GM12864 (cell line): ENCODE measurements at regions not wholly inside any gene's neighbourhood (a gene's known extent, or its start where the extent isn't known, plus 50 kb on each side); places are given as distances from the start of the nearest gene placed in this dataset.

ENCODE experiments used
- DNase-seq: peaks from one replicate; pipeline ENCODE4 v3.0.0-alpha.2; 2011; ENCODE audit warnings: low read depth
- H3K4me3 ChIP-seq: 2 replicates; pipeline ENCODE4 v1.5.1; 2011; ENCODE audit warnings: mild to moderate bottlenecking, low read depth, low read length, control low read depth
- TF ChIP-seq, protein P1 (sequence below): IDR thresholded peaks from 2 replicates; pipeline ENCODE4 v1.5.1; 2011; ENCODE audit warnings: low read depth, mild to moderate bottlenecking, moderate library complexity, low read length, control low read depth, inconsistent platforms; ENCODE audit errors: missing control alignments

DNA sequence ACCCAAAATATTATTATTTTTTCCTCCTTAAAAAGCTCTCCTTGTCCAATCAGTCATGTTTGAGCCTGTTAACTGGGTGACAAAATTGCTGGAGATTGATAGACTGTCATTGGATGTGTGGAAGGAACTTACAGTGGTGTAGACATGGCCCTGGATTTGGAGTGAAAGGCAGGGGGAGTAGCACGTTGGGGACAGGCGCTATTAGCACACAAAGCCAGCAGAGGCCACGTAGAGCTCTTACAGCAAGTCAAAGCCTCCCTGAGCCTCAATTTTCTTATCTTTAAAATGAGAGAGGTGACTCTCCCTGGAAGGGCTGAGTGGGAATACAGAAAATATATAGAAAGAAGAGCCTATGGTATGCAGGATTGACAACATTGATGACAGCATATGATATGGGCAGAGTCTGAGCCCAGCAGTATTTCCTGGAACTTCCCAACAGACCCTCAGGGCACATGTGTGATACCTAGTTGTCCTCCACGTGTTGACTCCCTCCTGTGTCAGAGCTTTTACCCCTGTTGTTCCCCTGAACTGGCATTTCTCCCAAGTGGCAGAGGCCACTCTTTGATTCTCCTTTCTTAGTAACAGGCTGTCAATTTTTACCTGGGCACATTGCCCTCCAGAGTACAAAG lies 504.9 kb downstream of the VRK1 start:
- no peak for DNase-seq
- no peak overlapping the region for H3K4me3 ChIP-seq
- TF ChIP-seq, protein P1, sequence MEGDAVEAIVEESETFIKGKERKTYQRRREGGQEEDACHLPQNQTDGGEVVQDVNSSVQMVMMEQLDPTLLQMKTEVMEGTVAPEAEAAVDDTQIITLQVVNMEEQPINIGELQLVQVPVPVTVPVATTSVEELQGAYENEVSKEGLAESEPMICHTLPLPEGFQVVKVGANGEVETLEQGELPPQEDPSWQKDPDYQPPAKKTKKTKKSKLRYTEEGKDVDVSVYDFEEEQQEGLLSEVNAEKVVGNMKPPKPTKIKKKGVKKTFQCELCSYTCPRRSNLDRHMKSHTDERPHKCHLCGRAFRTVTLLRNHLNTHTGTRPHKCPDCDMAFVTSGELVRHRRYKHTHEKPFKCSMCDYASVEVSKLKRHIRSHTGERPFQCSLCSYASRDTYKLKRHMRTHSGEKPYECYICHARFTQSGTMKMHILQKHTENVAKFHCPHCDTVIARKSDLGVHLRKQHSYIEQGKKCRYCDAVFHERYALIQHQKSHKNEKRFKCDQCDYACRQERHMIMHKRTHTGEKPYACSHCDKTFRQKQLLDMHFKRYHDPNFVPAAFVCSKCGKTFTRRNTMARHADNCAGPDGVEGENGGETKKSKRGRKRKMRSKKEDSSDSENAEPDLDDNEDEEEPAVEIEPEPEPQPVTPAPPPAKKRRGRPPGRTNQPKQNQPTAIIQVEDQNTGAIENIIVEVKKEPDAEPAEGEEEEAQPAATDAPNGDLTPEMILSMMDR = no peak

DNA sequence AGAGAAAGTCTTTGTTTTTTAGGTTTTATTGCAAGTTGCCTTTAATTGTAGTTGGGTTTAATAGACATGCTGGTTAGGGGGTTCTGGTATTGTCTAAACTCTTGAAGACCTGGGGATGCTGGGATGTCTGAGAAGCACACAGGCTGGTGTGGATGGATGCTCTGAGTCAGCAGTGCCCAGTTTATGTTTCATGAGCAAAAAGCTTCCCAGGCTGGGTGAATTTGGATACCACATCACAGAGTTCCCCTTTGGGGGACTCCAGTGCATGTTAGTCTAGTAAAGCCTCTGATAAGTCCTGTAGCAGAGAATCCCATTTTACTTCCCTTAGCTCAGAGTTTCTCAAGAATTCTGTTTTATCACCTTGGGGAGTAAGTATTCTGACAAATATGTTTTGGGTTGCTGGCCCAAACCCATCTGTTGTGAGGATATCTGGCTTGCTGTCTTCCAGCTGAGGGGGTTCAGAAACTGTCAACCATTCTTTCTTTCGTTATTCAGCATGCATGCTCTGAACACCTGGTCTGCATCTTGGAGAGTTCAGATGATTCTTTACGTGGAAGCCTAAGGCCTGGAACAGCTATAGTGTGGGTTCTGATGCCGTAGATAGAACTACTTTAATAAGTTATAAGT lies 509.1 kb downstream of the VRK1 start:
- TF ChIP-seq, protein P1 = no peak
- no peak overlapping the region for H3K4me3 ChIP-seq
- peak; percentile 49 for DNase-seq

DNA sequence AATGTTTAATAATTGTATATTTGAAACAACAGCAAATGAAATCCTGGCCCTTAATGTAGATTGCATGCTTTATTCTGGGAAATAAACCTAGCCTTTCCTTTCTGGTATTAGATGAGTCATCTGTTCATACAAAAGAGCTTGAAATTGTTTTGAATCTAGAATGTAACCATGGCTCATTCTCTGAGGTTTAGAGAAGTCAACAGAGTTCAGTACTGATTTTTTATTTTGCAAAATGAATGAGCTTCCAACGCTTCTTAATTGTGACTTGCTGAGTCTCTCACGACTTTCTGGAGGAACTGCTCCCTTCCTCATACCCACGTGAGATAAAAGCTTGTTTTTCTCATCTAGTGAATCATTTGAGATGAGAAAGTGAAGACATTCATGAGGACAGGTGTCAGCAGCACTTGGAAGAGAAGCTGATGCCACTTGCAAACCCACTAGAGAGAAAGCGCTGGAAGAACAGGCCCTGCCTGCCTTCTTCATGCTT lies 509.6 kb downstream of the VRK1 start:
- no peak overlapping the region for H3K4me3 ChIP-seq
- TF ChIP-seq, protein P1 = no peak
- DNase-seq = peak; percentile 57

DNA sequence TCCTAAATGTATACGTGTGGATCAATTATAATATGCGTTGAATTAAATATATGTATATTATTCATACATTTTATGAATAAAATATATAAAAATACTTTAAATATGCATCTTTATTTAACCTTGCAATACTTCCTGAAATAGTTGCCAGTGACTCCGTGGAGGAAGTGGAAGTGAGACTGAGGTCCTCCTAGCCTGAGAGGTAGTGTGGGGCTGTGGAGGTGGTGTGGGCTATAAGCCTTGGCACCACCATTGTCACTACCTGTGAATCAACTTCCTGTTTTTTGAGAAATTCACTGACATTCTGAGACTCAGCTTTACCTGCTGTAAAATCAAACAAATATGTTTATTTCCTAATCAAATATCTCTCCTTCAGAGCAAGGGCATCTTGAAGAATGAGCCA lies 514.2 kb downstream of the VRK1 start:
- DNase-seq = no peak
- TF ChIP-seq, protein P1 = no peak
- H3K4me3 ChIP-seq = no peak overlapping the region

DNA sequence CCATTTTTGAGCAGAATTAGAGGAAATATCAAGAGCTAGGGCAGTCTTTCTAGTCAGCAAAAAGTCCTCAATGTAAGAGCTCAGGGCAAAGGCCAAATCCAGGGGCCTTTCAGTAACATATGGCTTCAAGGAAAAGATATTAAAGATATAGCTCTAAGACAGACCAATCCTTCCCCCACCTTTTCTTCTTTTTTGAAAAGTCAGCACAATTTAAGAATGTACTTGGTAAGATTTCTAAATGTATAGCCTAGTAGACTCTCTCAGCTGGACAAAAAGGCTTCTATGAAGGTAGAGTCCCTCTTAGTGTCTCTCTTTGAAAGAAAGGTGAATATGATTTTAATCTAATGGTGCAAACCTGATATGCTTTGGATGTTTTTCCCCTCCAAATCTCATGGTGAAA lies 515.7 kb downstream of the VRK1 start:
- DNase-seq = no peak
- H3K4me3 ChIP-seq = no peak overlapping the region
- TF ChIP-seq, protein P1 = no peak

DNA sequence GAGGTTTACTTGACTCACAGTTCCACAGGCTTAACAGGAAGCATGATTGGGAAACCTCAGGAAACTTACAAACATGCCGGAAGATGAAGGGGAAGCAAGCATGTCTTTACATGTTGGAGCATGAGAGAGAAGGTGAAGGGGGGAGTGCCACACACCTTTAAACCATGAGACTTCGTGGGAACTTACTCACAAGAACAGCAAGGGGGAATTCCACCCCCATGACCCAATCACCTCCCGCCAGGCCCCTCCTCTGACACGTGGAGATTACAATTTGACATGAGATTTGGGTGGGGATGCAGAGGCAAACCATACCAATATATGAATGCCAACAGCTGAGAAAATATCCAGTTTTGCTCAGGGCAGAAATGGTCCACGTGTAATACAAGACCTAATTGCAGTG lies 518.6 kb downstream of the VRK1 start:
- TF ChIP-seq, protein P1 = no peak
- no peak for DNase-seq
- H3K4me3 ChIP-seq = no peak overlapping the region

DNA sequence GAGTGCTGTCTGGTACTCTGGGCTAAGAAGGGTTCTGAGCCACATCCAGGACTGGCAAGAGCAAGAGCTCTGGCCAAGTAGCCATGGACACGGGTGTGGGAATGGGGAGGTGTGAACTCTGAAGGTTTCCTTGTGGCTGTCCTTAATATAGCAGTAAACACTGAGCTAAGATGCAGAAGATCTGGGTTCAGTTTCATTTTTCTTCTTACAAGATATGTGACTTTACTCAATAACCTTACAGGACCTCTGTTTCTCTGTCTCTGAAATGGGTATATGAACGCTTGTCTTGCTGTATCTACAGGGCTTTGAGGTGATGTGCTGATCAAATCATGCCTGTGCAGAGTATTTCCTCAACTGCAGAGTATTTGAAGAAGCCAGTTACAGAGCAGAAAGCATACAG lies 521.2 kb downstream of the VRK1 start:
- H3K4me3 ChIP-seq = no peak overlapping the region
- DNase-seq = no peak
- TF ChIP-seq, protein P1 = no peak
